Activated CD8-positive, alpha-beta memory T cell treated with anti-CD3 and anti-CD28 coated beads, Interleukin-2, amount 10 ng/mL, durations not matched to agents 7 days and 5 days (primary cell): ENCODE measurements at regions not wholly inside any gene's neighbourhood (a gene's known extent, or its start where the extent isn't known, plus 50 kb on each side); places are given as distances from the start of the nearest gene placed in this dataset.
"Not testable (repeated sequence)": the region's sequence is repeated elsewhere in the genome, so short reads cannot be mapped to it uniquely, and the experiment has no call there.

ENCODE experiments used
- ATAC-seq: fragments of 150-1000 bp; cut with Tn5 transposase; one replicate; pipeline ENCODE4 v1.10.0; 2021; ENCODE audit warnings: moderate library complexity
- CTCF ChIA-PET: fragments of 350-600 bp; sonication (Branson Sonifier 250); formaldehyde crosslinking; loops from one replicate; lab custom pipeline; 2021; ENCODE audit warnings: antibody characterized with exemption; lab: Charles Lee
- DNase-seq: peaks from one replicate; pipeline ENCODE4 v3.0.0-alpha.2; 2020
- H3K27ac Mint-ChIP-seq: one replicate; pipeline ENCODE4 v1.8.0; 2021; ENCODE audit warnings: mild to moderate bottlenecking, mixed read lengths
- H3K27me3 Mint-ChIP-seq: one replicate; pipeline ENCODE4 v1.8.0; 2021; ENCODE audit warnings: mixed read lengths
- H3K36me3 Mint-ChIP-seq: one replicate; pipeline ENCODE4 v1.8.0; 2021; ENCODE audit warnings: mild to moderate bottlenecking, mixed read lengths
- H3K4me1 Mint-ChIP-seq: one replicate; pipeline ENCODE4 v1.8.0; 2021; ENCODE audit warnings: mixed read lengths
- H3K4me3 Mint-ChIP-seq: one replicate; pipeline ENCODE4 v1.8.0; 2021; ENCODE audit warnings: mild to moderate bottlenecking, moderate library complexity, mixed read lengths
- H3K9me3 Mint-ChIP-seq: one replicate; pipeline ENCODE4 v1.8.0; 2022; ENCODE audit warnings: low read depth, mixed read lengths

DNA sequence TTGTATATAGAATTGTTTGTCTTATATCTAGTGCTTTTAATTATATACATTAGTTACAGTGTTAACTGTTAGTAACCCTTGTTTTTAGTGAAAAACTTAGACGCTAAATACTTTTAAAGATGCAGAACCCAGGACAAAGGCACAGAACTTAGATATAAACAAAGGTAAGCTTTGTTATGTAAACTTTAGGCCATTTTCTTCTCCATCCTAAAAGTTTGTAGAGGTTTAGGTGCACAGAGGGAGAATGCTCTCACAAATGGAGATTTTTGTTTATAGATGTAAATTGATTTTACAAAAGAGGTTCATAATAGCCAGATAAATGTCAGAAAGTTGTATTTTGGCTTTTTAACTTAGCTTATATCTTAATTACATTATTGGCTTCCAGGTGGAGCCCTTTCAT lies 490.5 kb upstream of the LRRC7 start:
- no peaks in the 10 kb centered on the region for H3K27me3 Mint-ChIP-seq
- H3K9me3 Mint-ChIP-seq, result peaks cover 5% of the 10 kb centered on the region

DNA sequence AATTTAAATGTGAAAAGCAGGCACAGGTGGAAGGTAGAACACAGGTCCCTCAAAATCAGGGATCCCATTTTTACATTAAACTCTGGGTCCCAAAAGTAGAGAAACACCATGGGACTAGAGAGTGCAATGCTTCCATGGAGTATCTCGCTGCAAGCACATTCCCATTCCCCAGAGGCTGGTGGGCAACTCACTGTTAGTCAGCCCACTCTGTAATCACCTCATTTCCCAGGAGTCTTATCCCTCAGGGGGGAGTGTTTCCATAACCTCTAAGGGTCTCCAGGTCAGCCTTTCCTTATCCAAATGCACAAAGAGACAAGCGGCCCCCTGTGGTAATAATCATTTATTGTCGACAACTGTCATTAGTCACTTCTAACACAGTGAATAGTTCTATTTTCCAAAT lies 490.1 kb upstream of the LRRC7 start:
- H3K4me1 Mint-ChIP-seq, result no peaks in the 10 kb centered on the region
- no peaks in the 10 kb centered on the region for H3K27me3 Mint-ChIP-seq
- no peaks in the 10 kb centered on the region for H3K36me3 Mint-ChIP-seq
- DNase-seq (no peak), ATAC-seq (no peak)
- H3K27ac Mint-ChIP-seq, result no peak overlapping the region
- no peak overlapping the region for H3K4me3 Mint-ChIP-seq
- H3K9me3 Mint-ChIP-seq, result peaks cover 2% of the 10 kb centered on the region
- CTCF ChIA-PET, result no interaction called here

More for the DNA sequence above, 490.5 kb upstream of the LRRC7 start:
- DNase-seq (no peak), ATAC-seq (no peak)
- H3K4me1 Mint-ChIP-seq, result no peaks in the 10 kb centered on the region
- no peak overlapping the region for H3K4me3 Mint-ChIP-seq
- CTCF ChIA-PET, result no interaction called here
- H3K36me3 Mint-ChIP-seq, result no peaks in the 10 kb centered on the region
- H3K27ac Mint-ChIP-seq, result no peak overlapping the region

DNA sequence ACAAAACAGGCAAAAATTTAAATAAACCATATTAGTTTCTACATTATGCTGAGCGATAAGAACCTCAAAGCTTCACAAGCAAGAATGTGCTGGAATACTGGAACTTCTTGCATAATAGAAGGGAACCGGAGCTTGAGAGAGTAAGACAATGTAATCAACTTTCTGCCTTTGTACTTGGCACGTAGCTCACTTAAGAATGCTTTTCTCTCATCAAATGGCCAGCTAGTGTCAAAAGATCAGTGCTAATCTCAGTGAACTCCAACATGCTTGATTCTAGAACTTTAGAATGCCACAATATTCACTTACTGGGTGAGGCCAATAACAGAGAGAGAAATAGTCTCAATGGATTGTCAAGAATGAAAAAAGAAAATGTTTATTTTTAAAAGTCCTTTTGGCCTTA lies 486.1 kb upstream of the LRRC7 start:
- CTCF ChIA-PET, result no interaction called here
- Mint-ChIP-seq H3K27ac (no peak overlapping the region), H3K4me1 (no peaks in the 10 kb centered on the region), H3K9me3 (peaks cover 4% of the 10 kb centered on the region), H3K27me3 (no peaks in the 10 kb centered on the region), H3K36me3 (no peaks in the 10 kb centered on the region), H3K4me3 (no peak overlapping the region)
- DNase-seq (no peak), ATAC-seq (no peak)

DNA sequence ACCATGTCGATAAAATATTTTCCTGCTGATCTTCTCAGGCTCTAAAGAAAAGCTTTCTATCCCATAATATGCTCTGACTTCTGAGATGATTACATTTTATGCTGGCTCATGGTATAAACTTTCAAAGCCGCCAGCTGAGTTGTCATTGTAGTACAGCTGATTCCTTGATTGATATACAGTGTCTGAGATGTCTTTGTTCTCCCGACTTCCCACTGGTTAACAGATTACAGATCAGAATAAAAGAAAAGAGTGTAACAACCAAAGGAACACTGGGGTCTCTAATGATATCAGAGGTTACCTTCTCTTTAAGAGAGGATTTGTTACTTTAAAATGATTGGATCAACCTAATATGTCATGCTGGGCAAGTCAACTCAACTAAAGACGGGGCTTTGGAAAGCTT lies 485.4 kb upstream of the LRRC7 start:
- no peaks in the 10 kb centered on the region for H3K4me1 Mint-ChIP-seq
- ATAC-seq (no peak), DNase-seq (no peak)
- H3K4me3 Mint-ChIP-seq, result no peak overlapping the region
- H3K27me3 Mint-ChIP-seq, result no peaks in the 10 kb centered on the region
- H3K9me3 Mint-ChIP-seq, result peaks cover 5% of the 10 kb centered on the region
- H3K27ac Mint-ChIP-seq, result no peak overlapping the region
- CTCF ChIA-PET, result no interaction called here
- no peaks in the 10 kb centered on the region for H3K36me3 Mint-ChIP-seq

DNA sequence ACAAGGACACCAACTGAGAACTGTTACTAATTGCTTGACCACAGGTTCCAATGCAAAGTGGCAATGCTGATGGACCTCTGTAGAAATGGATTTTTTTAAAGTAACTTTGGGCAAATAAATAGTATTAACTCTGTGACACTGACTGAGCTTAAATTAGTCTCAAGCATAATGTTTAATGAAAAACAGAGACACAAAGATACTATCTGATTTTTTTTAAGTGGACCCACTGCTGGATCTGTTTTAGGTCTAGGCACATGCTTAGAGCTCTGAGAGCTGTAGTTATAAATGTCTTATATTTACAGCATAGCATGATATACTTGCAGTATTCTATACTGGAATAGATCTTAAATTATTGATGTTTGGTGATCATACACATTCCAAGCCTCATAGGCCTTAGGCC lies 481.6 kb upstream of the LRRC7 start:
- Mint-ChIP-seq H3K4me1 (no peaks in the 10 kb centered on the region), H3K27ac (no peak overlapping the region), H3K36me3 (no peaks in the 10 kb centered on the region), H3K27me3 (no peaks in the 10 kb centered on the region), H3K9me3 (peaks cover 11% of the 10 kb centered on the region), H3K4me3 (no peak overlapping the region)
- DNase-seq (no peak), ATAC-seq (no peak)
- CTCF ChIA-PET, result no interaction called here

DNA sequence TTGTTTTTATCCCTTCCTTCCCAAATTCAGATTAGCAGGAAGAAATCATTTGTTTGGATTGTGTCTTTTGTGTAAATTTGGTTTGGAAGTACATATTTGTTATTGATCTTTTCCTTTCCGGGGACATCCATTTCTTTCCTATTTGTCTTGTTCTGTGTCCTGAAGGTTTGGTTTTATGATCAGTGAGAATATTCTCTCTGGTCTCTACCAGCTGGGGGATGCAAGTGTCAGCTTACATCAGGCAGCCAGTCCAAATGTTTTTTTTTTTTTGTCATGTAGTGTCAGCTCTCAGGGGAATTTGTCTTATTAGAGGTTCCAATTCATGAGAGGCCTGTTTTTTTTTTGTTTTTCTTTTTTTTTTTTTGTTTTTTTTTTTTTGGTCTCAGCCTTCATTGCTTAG lies 479.2 kb upstream of the LRRC7 start:
- ATAC-seq (no peak), DNase-seq (no peak)
- no peaks in the 10 kb centered on the region for H3K4me1 Mint-ChIP-seq
- H3K36me3 Mint-ChIP-seq, result no peaks in the 10 kb centered on the region
- no peak overlapping the region for H3K27ac Mint-ChIP-seq
- no peaks in the 10 kb centered on the region for H3K27me3 Mint-ChIP-seq
- no peak overlapping the region for H3K4me3 Mint-ChIP-seq
- CTCF ChIA-PET, result no interaction called here
- H3K9me3 Mint-ChIP-seq, result peaks cover 11% of the 10 kb centered on the region

DNA sequence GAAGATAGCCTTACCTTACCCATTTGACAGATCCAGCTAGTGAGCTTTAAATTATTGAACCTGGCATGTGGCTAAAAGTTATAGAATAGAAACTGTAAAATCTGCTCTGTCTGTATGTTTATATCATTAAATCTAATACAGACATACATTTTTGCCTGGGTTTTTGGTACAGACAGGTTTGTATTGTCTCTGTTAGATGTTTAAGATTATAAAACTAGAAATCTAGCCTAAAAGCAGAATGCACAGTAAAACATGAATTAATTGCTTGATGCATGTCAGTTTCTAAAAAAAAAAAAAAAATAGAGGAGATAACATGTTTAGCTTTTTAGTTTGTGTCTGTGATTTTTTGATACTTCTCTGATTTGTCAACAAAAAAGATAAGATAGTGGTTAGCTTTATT lies 477.6 kb upstream of the LRRC7 start:
- Mint-ChIP-seq H3K4me1 (no peaks in the 10 kb centered on the region), H3K27me3 (no peaks in the 10 kb centered on the region), H3K27ac (no peak overlapping the region), H3K9me3 (peaks cover 12% of the 10 kb centered on the region), H3K4me3 (no peak overlapping the region), H3K36me3 (no peaks in the 10 kb centered on the region)
- CTCF ChIA-PET, result no interaction called here
- DNase-seq, result no peak
- ATAC-seq, result no peak

DNA sequence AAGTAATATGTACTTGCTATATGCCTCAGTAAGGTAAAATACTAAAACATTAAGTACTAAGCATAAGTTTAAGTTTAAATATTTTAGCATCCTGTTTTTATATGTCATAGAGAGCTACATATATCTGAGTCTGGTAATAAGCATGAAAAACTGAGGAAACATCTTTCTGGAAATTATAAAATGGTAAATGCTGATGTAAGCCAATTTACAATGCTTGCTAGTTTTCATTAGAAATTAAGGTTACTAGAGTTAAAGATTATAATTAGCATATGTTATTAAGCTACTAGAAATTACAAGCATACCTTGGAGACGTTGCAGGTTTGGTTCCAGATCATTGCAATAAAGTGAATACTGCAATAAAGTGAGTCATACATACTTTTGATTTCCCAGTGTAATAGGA lies 477.0 kb upstream of the LRRC7 start:
- CTCF ChIA-PET, result no interaction called here
- ATAC-seq, result no peak
- H3K4me3 Mint-ChIP-seq, result no peak overlapping the region

DNA sequence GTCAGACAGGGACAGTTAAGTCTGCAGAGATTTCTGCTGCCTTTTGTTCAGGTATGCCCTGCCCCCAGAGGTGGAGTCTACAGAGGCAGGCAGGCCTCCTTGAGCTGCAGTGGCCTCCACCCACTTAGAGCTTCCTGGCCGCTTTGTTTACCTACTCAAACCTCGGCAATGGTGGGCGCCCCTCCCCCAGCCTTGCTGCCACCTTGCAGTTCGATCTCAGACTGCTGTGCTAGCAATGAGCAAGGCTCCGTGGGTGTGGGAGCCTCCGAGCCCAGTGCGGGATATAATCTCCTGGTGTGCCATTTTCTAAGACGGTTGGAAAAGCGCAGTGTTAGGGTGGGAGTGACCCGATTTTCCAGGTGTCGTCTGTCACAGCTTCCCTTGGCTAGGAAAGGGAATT lies 465.7 kb upstream of the LRRC7 start:
- H3K9me3 Mint-ChIP-seq, result peaks cover 18% of the 10 kb centered on the region
- CTCF ChIA-PET, H3K4me1 Mint-ChIP-seq, DNase-seq, ATAC-seq, H3K27ac Mint-ChIP-seq, H3K4me3 Mint-ChIP-seq, H3K27me3 Mint-ChIP-seq, H3K36me3 Mint-ChIP-seq: not testable (repeated sequence)

More for the DNA sequence above, 477.0 kb upstream of the LRRC7 start:
- Mint-ChIP-seq H3K4me1 (no peaks in the 10 kb centered on the region), H3K36me3 (no peaks in the 10 kb centered on the region), H3K27me3 (no peaks in the 10 kb centered on the region), H3K9me3 (peaks cover 12% of the 10 kb centered on the region), H3K27ac (no peak overlapping the region)
- DNase-seq, result no peak

DNA sequence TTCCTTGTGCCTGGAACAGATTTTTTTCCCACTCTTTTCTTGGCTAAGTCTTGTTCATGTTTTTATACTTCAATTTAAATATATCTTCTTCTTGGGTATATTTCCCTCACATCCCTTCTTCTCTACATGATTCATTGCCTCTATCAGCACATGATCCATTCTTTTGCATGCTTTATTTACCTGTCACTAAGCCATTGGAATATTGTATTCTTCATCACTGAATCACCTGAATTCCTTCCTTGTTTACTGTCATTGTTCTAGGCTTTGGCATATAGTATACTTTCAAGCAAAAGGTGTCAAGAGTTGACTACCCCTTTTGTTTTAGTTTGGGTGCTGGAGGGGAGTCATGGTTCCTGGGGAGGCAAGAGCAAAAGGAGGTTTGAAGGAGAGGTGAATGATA lies 464.5 kb upstream of the LRRC7 start:
- Mint-ChIP-seq H3K36me3 (no peaks in the 10 kb centered on the region), H3K9me3 (peaks cover 26% of the 10 kb centered on the region), H3K4me3 (no peak overlapping the region), H3K27ac (no peak overlapping the region), H3K27me3 (no peaks in the 10 kb centered on the region), H3K4me1 (no peaks in the 10 kb centered on the region)
- no peak for ATAC-seq
- DNase-seq, result no peak
- CTCF ChIA-PET, result no interaction called here

DNA sequence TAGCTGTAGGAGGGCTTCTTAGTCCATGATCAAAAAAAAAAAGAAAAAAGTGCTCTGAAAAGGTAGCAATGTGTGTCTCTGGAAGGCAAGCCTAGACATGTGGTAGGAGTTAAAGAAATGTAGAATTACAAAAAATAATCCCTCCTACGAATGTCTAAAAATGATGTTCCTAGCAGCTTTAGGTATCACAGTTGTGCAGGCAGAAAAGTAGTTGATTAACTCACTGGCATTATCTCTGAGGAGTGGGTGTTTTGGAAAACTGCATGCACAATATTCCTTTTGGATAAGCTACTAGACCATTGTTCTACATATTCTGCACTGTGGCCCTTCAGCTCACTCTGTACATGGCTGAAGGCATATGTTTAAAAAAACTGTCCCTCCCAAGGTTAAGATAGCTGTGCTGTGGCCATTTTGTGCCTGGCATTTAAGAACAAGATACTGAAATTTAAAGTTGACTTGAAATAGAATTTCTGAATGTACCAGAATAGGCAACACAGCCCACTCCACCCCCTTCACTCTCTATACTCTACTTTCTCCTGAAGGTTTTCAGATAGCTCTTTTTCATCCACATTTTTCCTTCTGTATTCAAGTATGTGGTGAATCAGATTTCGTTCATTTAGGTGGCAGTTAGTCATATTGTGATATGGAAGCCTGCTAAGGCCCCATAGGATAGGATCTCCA lies 463.9 kb upstream of the LRRC7 start:
- ATAC-seq, result no peak
- no peak overlapping the region for H3K27ac Mint-ChIP-seq

DNA sequence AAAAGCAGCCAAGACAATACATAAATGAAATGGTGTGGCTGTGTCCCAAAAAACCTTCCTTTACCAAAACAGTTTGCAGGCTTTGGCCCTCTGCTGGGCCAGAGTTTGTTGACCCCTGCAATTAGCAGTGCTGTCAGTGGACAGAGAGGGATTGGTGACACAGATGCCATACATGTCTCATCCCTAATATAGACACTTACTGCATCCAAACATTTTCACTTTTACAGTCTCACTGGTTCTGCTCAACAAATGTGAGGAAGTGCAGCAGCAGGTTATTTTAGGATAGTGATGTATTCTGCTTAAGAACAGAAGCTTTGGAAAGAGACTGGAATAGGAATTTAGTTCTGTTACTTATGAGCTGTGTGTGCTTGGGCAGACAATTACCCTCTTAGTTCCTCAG lies 462.8 kb upstream of the LRRC7 start:
- ATAC-seq (no peak), DNase-seq (no peak)
- no peaks in the 10 kb centered on the region for H3K36me3 Mint-ChIP-seq
- no peaks in the 10 kb centered on the region for H3K27me3 Mint-ChIP-seq
- H3K4me3 Mint-ChIP-seq, result no peak overlapping the region
- no peak overlapping the region for H3K27ac Mint-ChIP-seq
- H3K9me3 Mint-ChIP-seq, result peaks cover 25% of the 10 kb centered on the region
- CTCF ChIA-PET, result no interaction called here
- H3K4me1 Mint-ChIP-seq, result no peaks in the 10 kb centered on the region

More for the DNA sequence above, 463.9 kb upstream of the LRRC7 start:
- Mint-ChIP-seq H3K36me3 (no peaks in the 10 kb centered on the region), H3K4me1 (no peaks in the 10 kb centered on the region), H3K4me3 (no peak overlapping the region), H3K9me3 (peaks cover 25% of the 10 kb centered on the region), H3K27me3 (no peaks in the 10 kb centered on the region)
- CTCF ChIA-PET, result no interaction called here
- no peak for DNase-seq

DNA sequence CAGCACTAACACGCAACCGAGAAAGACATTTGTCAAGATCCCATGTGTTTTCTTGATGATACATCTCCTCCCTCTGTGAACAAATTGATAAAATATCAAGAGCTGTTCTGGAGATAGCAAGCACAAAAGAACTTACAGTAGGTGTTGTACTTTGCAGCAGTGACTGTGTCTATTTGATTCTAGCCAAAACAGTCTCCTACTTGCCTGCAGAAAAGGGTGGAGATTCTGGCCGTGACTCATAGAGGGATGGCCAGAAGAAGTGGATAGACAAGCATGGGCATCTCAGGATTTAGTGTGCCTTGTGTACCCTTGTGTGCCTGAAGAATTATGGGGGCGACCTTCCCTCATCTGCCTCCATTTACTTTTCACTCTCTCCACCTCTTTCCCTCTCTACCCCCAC lies 458.4 kb upstream of the LRRC7 start:
- Mint-ChIP-seq H3K4me1 (no peaks in the 10 kb centered on the region), H3K4me3 (no peak overlapping the region), H3K27ac (no peak overlapping the region), H3K36me3 (no peaks in the 10 kb centered on the region), H3K27me3 (no peaks in the 10 kb centered on the region), H3K9me3 (peaks cover 12% of the 10 kb centered on the region)
- ATAC-seq, result no peak
- CTCF ChIA-PET, result no interaction called here
- no peak for DNase-seq

DNA sequence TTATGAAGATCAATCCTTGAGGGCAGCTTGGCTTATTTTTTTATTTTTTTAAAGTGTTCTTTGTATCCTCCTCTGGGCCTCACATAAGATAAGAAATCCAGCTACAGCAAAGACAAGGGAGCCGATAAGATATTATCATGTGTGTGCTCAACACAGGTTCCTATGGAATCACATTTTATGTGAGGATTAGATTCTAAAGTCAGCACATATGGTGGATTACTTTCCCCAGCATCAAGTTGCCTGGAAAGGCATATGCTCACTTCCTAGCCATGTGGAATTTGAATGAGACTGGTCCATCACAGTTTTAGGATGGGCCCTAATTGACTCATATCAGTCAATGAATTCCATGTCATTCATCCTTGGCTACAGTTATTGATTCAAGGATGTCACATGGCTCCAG lies 456.9 kb upstream of the LRRC7 start:
- Mint-ChIP-seq H3K27me3 (no peaks in the 10 kb centered on the region), H3K9me3 (peaks cover 12% of the 10 kb centered on the region), H3K27ac (no peak overlapping the region), H3K36me3 (no peaks in the 10 kb centered on the region), H3K4me3 (no peak overlapping the region), H3K4me1 (no peaks in the 10 kb centered on the region)
- ATAC-seq (no peak), DNase-seq (no peak)
- CTCF ChIA-PET, result no interaction called here
